GM12878 (cell line): ENCODE measurements at regions not wholly inside any gene's neighbourhood (a gene's known extent, or its start where the extent isn't known, plus 50 kb on each side); places are given as distances from the start of the nearest gene placed in this dataset.

Source experiments
- CREB1 ChIP-seq: IDR thresholded peaks from 2 replicates; pipeline ENCODE4 v1.6.1; 2012; ENCODE audit warnings: low read depth, mild to moderate bottlenecking, inconsistent platforms
- EED ChIP-seq: sonication (generic); IDR thresholded peaks from 2 replicates; pipeline ENCODE4 v1.6.1; 2016; ENCODE audit warnings: antibody characterized with exemption, low read depth
- KDM1A ChIP-seq: fragments of 200-600 bp; sonication (generic); IDR thresholded peaks from 2 replicates; pipeline ENCODE4 v1.6.1; 2016; ENCODE audit warnings: borderline replicate concordance
- KLF5 ChIP-seq: fragments of 450-650 bp; IDR thresholded peaks from 2 replicates; pipeline ENCODE4 v1.6.1; 2014; ENCODE audit warnings: mild to moderate bottlenecking; ENCODE audit not compliant: partially characterized antibody
- MTA3 ChIP-seq: IDR thresholded peaks from 2 replicates; pipeline ENCODE4 v1.6.1; 2012; ENCODE audit warnings: low read length, inconsistent platforms, borderline replicate concordance
- NFYB ChIP-seq: IDR thresholded peaks from 2 replicates; pipeline ENCODE4 v1.6.1; 2011; ENCODE audit warnings: low read depth, mild to moderate bottlenecking, low read length, improper control_type of control experiment, moderate library complexity; ENCODE audit not compliant: insufficient read depth
- NR2C2 ChIP-seq: IDR thresholded peaks from 2 replicates; pipeline ENCODE4 v1.6.1; 2011; ENCODE audit warnings: borderline replicate concordance, low read depth; ENCODE audit not compliant: control insufficient read depth, insufficient read length
- POLR2AphosphoS5 ChIP-seq: IDR thresholded peaks from 2 replicates; pipeline ENCODE4 v1.6.1; 2011; ENCODE audit warnings: mild to moderate bottlenecking, low read length, inconsistent platforms
- SMAD1 ChIP-seq: fragments of 450-650 bp; IDR thresholded peaks from 2 replicates; pipeline ENCODE4 v1.6.1; 2018; ENCODE audit warnings: mild to moderate bottlenecking, low read depth; ENCODE audit not compliant: partially characterized antibody
- TCF7 ChIP-seq: IDR thresholded peaks from 2 replicates; pipeline ENCODE4 v1.6.1; 2014; ENCODE audit warnings: antibody characterized with exemption, borderline replicate concordance
- TF ChIP-seq, protein P1 (sequence below), 3 experiments: IDR thresholded peaks in 2 of 3; conservative IDR thresholded peaks in 1 of 3; 2 replicates each; pipeline ENCODE4 v1.5.1; 2011; ENCODE audit warnings: low read depth in 3 of 3, low read length in 3 of 3, mild to moderate bottlenecking in 3 of 3, control low read depth in 2 of 3, moderate library complexity in 2 of 3, inconsistent platforms in 1 of 3, mixed read lengths in 1 of 3; ENCODE audit not compliant: control insufficient read depth in 2 of 3, insufficient read depth in 1 of 3; ENCODE audit errors: extremely low read depth in 1 of 3

GRCh38 chr3:127446756-127447155 lies 143.8 kb downstream of the TPRA1 start:
- TF ChIP-seq EED = no peak
- TF ChIP-seq NFYB = no peak
- no peak for TF ChIP-seq MTA3
- no peak for TF ChIP-seq KLF5
- TF ChIP-seq CREB1 = no peak
- TF ChIP-seq KDM1A = no peak
- no peak for TF ChIP-seq TCF7
- no peak for TF ChIP-seq NR2C2
- TF ChIP-seq SMAD1 = no peak
- TF ChIP-seq, protein P1, sequence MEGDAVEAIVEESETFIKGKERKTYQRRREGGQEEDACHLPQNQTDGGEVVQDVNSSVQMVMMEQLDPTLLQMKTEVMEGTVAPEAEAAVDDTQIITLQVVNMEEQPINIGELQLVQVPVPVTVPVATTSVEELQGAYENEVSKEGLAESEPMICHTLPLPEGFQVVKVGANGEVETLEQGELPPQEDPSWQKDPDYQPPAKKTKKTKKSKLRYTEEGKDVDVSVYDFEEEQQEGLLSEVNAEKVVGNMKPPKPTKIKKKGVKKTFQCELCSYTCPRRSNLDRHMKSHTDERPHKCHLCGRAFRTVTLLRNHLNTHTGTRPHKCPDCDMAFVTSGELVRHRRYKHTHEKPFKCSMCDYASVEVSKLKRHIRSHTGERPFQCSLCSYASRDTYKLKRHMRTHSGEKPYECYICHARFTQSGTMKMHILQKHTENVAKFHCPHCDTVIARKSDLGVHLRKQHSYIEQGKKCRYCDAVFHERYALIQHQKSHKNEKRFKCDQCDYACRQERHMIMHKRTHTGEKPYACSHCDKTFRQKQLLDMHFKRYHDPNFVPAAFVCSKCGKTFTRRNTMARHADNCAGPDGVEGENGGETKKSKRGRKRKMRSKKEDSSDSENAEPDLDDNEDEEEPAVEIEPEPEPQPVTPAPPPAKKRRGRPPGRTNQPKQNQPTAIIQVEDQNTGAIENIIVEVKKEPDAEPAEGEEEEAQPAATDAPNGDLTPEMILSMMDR (IDR thresholded peaks at IDR 0.05 in 2 of 3, conservative IDR thresholded peaks at IDR 0.05 in 1 of 3; ENCODE audit: control insufficient read depth in 2 of 3, extremely low read depth in 1 of 3, insufficient read depth in 1 of 3, low read depth in 3 of 3, low read length in 3 of 3) = no peak
- TF ChIP-seq POLR2AphosphoS5 = no peak
